AG04450 (cell line): ENCODE measurements at regions not wholly inside any gene's neighbourhood (a gene's known extent, or its start where the extent isn't known, plus 50 kb on each side); places are given as distances from the start of the nearest gene placed in this dataset.
"Not testable (repeated sequence)": the region's sequence is repeated elsewhere in the genome, so short reads cannot be mapped to it uniquely, and the experiment has no call there.

Experiments
- CTCF ChIA-PET: fragments of 300-600, 350-600 bp; formaldehyde crosslinking; extraction: SDS; loops from one replicate; lab custom pipeline; 2022; ENCODE audit warnings: antibody characterized with exemption, inconsistent platforms; lab: Charles Lee
- POLR2A ChIA-PET: fragments of 350-600 bp; formaldehyde crosslinking; extraction: SDS; loops from one replicate; lab custom pipeline; 2021; ENCODE audit warnings: antibody characterized with exemption, inconsistent platforms; lab: Yijun Ruan, JAX
- DNase-seq: peaks from one replicate; pipeline ENCODE4 v3.0.0-alpha.2; 2011; ENCODE audit warnings: low read depth, low spot score
- H3K27ac ChIP-seq: one replicate; pipeline ENCODE4 v1.5.1; 2012; ENCODE audit warnings: low read depth, low read length, control low read depth
- H3K27me3 ChIP-seq: one replicate; pipeline ENCODE4 v1.6.0; 2012; ENCODE audit warnings: low read length; ENCODE audit not compliant: control insufficient read depth, insufficient read depth
- H3K4me3 ChIP-seq: 2 replicates; pipeline ENCODE4 v1.5.1; 2011; ENCODE audit warnings: mild to moderate bottlenecking, low read depth, low read length, control low read depth
- H3K9me3 ChIP-seq: 2 replicates; pipeline ENCODE4 v1.5.1; 2012; ENCODE audit warnings: low read length; ENCODE audit not compliant: control insufficient read depth, insufficient read depth
- TF ChIP-seq, protein P1 (sequence below): IDR thresholded peaks from 2 replicates; pipeline ENCODE4 v1.5.1; 2011; ENCODE audit warnings: low read depth, low read length, control low read depth, inconsistent platforms

- Histone ChIP-seq H3K27me3 (no peaks in the 10 kb centered on the region), H3K27ac (no peak overlapping the region), H3K4me3 (no peak overlapping the region), H3K9me3 (no peaks in the 10 kb centered on the region)
- POLR2A ChIA-PET, result no interaction called here
- CTCF ChIA-PET, result no interaction called here
- TF ChIP-seq, protein P1, sequence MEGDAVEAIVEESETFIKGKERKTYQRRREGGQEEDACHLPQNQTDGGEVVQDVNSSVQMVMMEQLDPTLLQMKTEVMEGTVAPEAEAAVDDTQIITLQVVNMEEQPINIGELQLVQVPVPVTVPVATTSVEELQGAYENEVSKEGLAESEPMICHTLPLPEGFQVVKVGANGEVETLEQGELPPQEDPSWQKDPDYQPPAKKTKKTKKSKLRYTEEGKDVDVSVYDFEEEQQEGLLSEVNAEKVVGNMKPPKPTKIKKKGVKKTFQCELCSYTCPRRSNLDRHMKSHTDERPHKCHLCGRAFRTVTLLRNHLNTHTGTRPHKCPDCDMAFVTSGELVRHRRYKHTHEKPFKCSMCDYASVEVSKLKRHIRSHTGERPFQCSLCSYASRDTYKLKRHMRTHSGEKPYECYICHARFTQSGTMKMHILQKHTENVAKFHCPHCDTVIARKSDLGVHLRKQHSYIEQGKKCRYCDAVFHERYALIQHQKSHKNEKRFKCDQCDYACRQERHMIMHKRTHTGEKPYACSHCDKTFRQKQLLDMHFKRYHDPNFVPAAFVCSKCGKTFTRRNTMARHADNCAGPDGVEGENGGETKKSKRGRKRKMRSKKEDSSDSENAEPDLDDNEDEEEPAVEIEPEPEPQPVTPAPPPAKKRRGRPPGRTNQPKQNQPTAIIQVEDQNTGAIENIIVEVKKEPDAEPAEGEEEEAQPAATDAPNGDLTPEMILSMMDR, result no peak
- DNase-seq, result no peak
Measured at GRCh38 chr5:109998208-109998607, 308.5 kb downstream of the MAN2A1 start.

GRCh38 chr5:109998726-109999125 is 309.0 kb downstream of the MAN2A1 start:
- Histone ChIP-seq H3K27me3 (no peaks in the 10 kb centered on the region), H3K27ac (no peak overlapping the region), H3K4me3 (no peak overlapping the region), H3K9me3 (no peaks in the 10 kb centered on the region)
- ChIA-PET CTCF (no interaction called here), POLR2A (no interaction called here)
- DNase-seq, result no peak
- TF ChIP-seq, protein P1, result no peak

- CTCF ChIA-PET, result no interaction called here
- TF ChIP-seq, protein P1, result no peak
- POLR2A ChIA-PET, result no interaction called here
Measured at GRCh38 chr5:110001648-110002047, 311.9 kb downstream of the MAN2A1 start.

DNA sequence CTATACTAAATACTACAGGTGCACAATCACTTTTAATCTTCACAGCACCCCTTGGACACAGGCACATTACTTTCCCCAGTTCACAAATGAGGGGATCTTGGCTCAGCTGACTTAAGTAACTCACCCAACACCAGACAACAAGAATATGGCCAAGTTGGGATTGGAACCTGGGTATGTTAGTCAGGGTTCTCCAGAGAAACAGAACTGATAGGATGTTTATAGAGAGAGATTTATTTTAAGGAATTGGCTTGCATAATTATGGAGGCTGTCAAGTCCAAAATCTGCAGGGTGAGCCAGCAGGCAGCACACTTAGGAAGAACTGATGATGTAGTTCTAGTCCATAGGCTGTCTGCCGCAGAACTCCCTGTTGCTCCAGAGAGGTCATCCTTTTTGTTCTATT is 312.9 kb downstream of the MAN2A1 start:
- POLR2A ChIA-PET, result no interaction called here
- no peak for DNase-seq

More at GRCh38 chr5:110001648-110002047, 311.9 kb downstream of the MAN2A1 start:
- H3K27ac ChIP-seq, result no peak overlapping the region
- H3K9me3 ChIP-seq, result no peaks in the 10 kb centered on the region
- H3K4me3 ChIP-seq, result no peak overlapping the region
- H3K27me3 ChIP-seq, result no peaks in the 10 kb centered on the region
- DNase-seq, result no peak

GRCh38 chr5:110005907-110006562 is 316.3 kb downstream of the MAN2A1 start:
- POLR2A ChIA-PET, CTCF ChIA-PET: not testable (repeated sequence)

More for the DNA sequence above, 312.9 kb downstream of the MAN2A1 start:
- CTCF ChIA-PET, result no interaction called here
- Histone ChIP-seq H3K4me3 (no peak overlapping the region), H3K27ac (no peak overlapping the region), H3K9me3 (no peaks in the 10 kb centered on the region), H3K27me3 (no peaks in the 10 kb centered on the region)
- TF ChIP-seq, protein P1, result no peak

More at GRCh38 chr5:110005907-110006562, 316.3 kb downstream of the MAN2A1 start:
- H3K9me3 ChIP-seq, DNase-seq, H3K4me3 ChIP-seq, H3K27me3 ChIP-seq, H3K27ac ChIP-seq: not testable (repeated sequence)
